Brain microvascular endothelial cell (primary cell): ENCODE measurements at regions not wholly inside any gene's neighbourhood (a gene's known extent, or its start where the extent isn't known, plus 50 kb on each side); places are given as distances from the start of the nearest gene placed in this dataset.

ENCODE experiments used
- DNase-seq: peaks from one replicate; pipeline ENCODE4 v3.0.0-alpha.2; 2020
- H3K27ac ChIP-seq: fragments of 250-450 bp; sonication (Bioruptor Pico); 2 replicates; pipeline ENCODE4 v1.5.1; 2020; ENCODE audit warnings: mild to moderate bottlenecking, moderate library complexity
- H3K27me3 ChIP-seq: fragments of 250-450 bp; sonication (Bioruptor Pico); replicated peaks from 2 replicates; pipeline ENCODE4 v1.5.1; 2020; ENCODE audit warnings: mild to moderate bottlenecking
- H3K36me3 ChIP-seq: fragments of 250-450 bp; sonication (Bioruptor Pico); replicated peaks from 2 replicates; pipeline ENCODE4 v1.5.1; 2020; ENCODE audit warnings: mild to moderate bottlenecking
- H3K4me3 ChIP-seq: 2 replicates; pipeline ENCODE4 v1.5.1; 2011; ENCODE audit warnings: low read depth, mild to moderate bottlenecking, control low read depth, low read length, moderate library complexity
- CTCF ChIP-seq: IDR thresholded peaks from 2 replicates; pipeline ENCODE4 v1.5.1; 2011; ENCODE audit warnings: low read depth, mild to moderate bottlenecking, moderate library complexity, low read length, control low read depth, inconsistent platforms; ENCODE audit errors: missing control alignments
- in situ Hi-C: cut with HindIII; loops from 2 replicates; pipeline ENCODE4 v1.10.0; 2017; ENCODE audit warnings: low sequenced_read_pairs, low pct_ligation_motif_present

- DNase-seq, result no peak
- TF ChIP-seq CTCF, result no peak
- H3K36me3 ChIP-seq, result no peaks in the 10 kb centered on the region
- no peak overlapping the region for H3K27ac ChIP-seq
- in situ Hi-C loops, result no loop called here
- no peaks in the 10 kb centered on the region for H3K27me3 ChIP-seq
- H3K4me3 ChIP-seq, result no peak overlapping the region
Measured at GRCh38 chr2:204090021-204090420, 153.5 kb downstream of the ICOS start.

GRCh38 chr2:204104811-204105210 is 168.2 kb downstream of the ICOS start:
- no peak for DNase-seq
- in situ Hi-C loops, result no loop called here
- H3K4me3 ChIP-seq, result no peak overlapping the region

GRCh38 chr2:204108330-204108751 is 171.8 kb downstream of the ICOS start:
- peaks cover 5% of the 10 kb centered on the region for H3K27me3 ChIP-seq
- no peaks in the 10 kb centered on the region for H3K36me3 ChIP-seq
- peak; percentile 2 for DNase-seq
- H3K4me3 ChIP-seq, result no peak overlapping the region
- H3K27ac ChIP-seq, result no peak overlapping the region
- peak; percentile 63 for TF ChIP-seq CTCF
- in situ Hi-C loops, result no loop called here

More at GRCh38 chr2:204104811-204105210, 168.2 kb downstream of the ICOS start:
- H3K27me3 ChIP-seq, result peaks cover 5% of the 10 kb centered on the region
- no peaks in the 10 kb centered on the region for H3K36me3 ChIP-seq
- no peak overlapping the region for H3K27ac ChIP-seq
- no peak for TF ChIP-seq CTCF

- in situ Hi-C loops, result no loop called here
- Histone ChIP-seq H3K36me3 (no peaks in the 10 kb centered on the region), H3K27me3 (peaks cover 5% of the 10 kb centered on the region), H3K27ac (no peak overlapping the region), H3K4me3 (no peak overlapping the region)
- DNase-seq, result no peak
- no peak for TF ChIP-seq CTCF
Measured at GRCh38 chr2:204108781-204109295, 172.3 kb downstream of the ICOS start.

- H3K4me3 ChIP-seq, result no peak overlapping the region
- no peak overlapping the region for H3K27ac ChIP-seq
- H3K36me3 ChIP-seq, result no peaks in the 10 kb centered on the region
- peaks cover 5% of the 10 kb centered on the region for H3K27me3 ChIP-seq
- TF ChIP-seq CTCF, result no peak
- in situ Hi-C loops, result no loop called here
- no peak for DNase-seq
Measured at GRCh38 chr2:204109681-204110080, 173.1 kb downstream of the ICOS start.

GRCh38 chr2:204110338-204110741 is 173.8 kb downstream of the ICOS start:
- Histone ChIP-seq H3K4me3 (no peak overlapping the region), H3K27me3 (peaks cover 4% of the 10 kb centered on the region), H3K36me3 (no peaks in the 10 kb centered on the region), H3K27ac (no peak overlapping the region)
- in situ Hi-C loops, result no loop called here
- TF ChIP-seq CTCF, result no peak
- DNase-seq, result peak; percentile 47
